HepG2 (cell line): ENCODE measurements at regions not wholly inside any gene's neighbourhood (a gene's known extent, or its start where the extent isn't known, plus 50 kb on each side); places are given as distances from the start of the nearest gene placed in this dataset.

Source experiments
- ATAC-seq: fragments of 200-7000 bp; cut with Tn5 transposase; 3 replicates; pipeline ENCODE4 v1.9.1; 2020; ENCODE audit warnings: mild to moderate bottlenecking, moderate library complexity
- BruUV-seq: library from RNA; stranded (reverse); fragments of 400-500 nt; replicated peaks from 2 replicates; lab custom pipeline; 2021; lab: Mats Ljungman, UMichigan
- CTCF ChIA-PET: fragments of 300-600 bp; formaldehyde crosslinking; extraction: SDS; loops from one replicate; lab custom pipeline; 2021; ENCODE audit warnings: low total read pairs, inconsistent platforms, low intra/inter-chr PET ratio; lab: Yijun Ruan, JAX
- POLR2A ChIA-PET: fragments of 350-600 bp; sonication (Branson Sonifier 250); formaldehyde crosslinking; loops from one replicate; lab custom pipeline; 2020; ENCODE audit warnings: antibody characterized with exemption, inconsistent platforms; lab: Yijun Ruan, JAX
- DNase-seq: peaks from one replicate; pipeline ENCODE4 v3.0.0-alpha.2; 2015; ENCODE audit warnings: low spot score
- FAIRE-seq: peaks from 3 replicates; lab custom pipeline; 2011; peaks lifted over from hg19 to GRCh38; lab: Jason Lieb, UNC
- H2AFZ ChIP-seq: one replicate; pipeline ENCODE4 v1.6.1; 2011; ENCODE audit warnings: low read length, inconsistent platforms
- H3K27ac ChIP-seq: fragments of 300-600 bp; 3 replicates; pipeline ENCODE4 v1.8.0; 2011; ENCODE audit warnings: mixed run types, mild to moderate bottlenecking, mixed read lengths, low read length, inconsistent platforms; ENCODE audit not compliant: insufficient read depth; ENCODE audit errors: extremely low read length
- H3K27me3 ChIP-seq, 2 experiments: fragments of 200-600 bp in 1 of 2; 2 replicates in 1 of 2; 3 replicates in 1 of 2; pipeline versions ENCODE4 v1.6.0 to v1.8.0; 2011; ENCODE audit warnings: low read length in 2 of 2, mild to moderate bottlenecking in 2 of 2, moderate library complexity in 2 of 2, inconsistent platforms in 1 of 2; ENCODE audit not compliant: insufficient read depth in 2 of 2, control insufficient read depth in 1 of 2
- H3K36me3 ChIP-seq, 2 experiments: fragments of 200-600 bp in 1 of 2; replicated peaks in 1 of 2; 2 replicates in 1 of 2; 3 replicates in 1 of 2; pipeline versions ENCODE4 v1.5.1 to v1.8.0; 2011; ENCODE audit warnings: low read length in 2 of 2, inconsistent platforms in 1 of 2; ENCODE audit not compliant: insufficient read depth in 2 of 2, control insufficient read depth in 1 of 2
- H3K4me1 ChIP-seq: 2 replicates; pipeline ENCODE4 v1.5.1; 2012; ENCODE audit warnings: low read length, inconsistent platforms; ENCODE audit not compliant: insufficient read depth
- H3K4me2 ChIP-seq: 2 replicates; pipeline ENCODE4 v1.6.0; 2011; ENCODE audit warnings: low read depth, low read length, inconsistent platforms
- H3K4me3 ChIP-seq, 3 experiments: fragments of 200-600 bp in 1 of 3; sonication (generic), shearing (Covaris generic) in 1 of 3; replicated peaks in 1 of 3; 2 replicates each; pipeline ENCODE4 v1.5.1; 2011 to 2016; ENCODE audit warnings: low read length in 3 of 3, inconsistent platforms in 2 of 3, low read depth in 2 of 3, mild to moderate bottlenecking in 2 of 3, control low read depth in 1 of 3, mixed read lengths in 1 of 3; ENCODE audit not compliant: insufficient read depth in 1 of 3
- H3K79me2 ChIP-seq: one replicate; pipeline ENCODE4 v1.6.1; 2011; ENCODE audit warnings: low read length, inconsistent platforms; ENCODE audit not compliant: insufficient read depth
- H3K9ac ChIP-seq: 2 replicates; pipeline ENCODE4 v1.6.0; 2011; ENCODE audit warnings: mild to moderate bottlenecking, low read depth, low read length, inconsistent platforms; ENCODE audit not compliant: insufficient read depth
- H3K9me3 ChIP-seq: 2 replicates; pipeline ENCODE4 v1.5.1; 2012; ENCODE audit warnings: mild to moderate bottlenecking, low read length
- H4K20me1 ChIP-seq: 2 replicates; pipeline ENCODE4 v1.6.0; 2011; ENCODE audit warnings: inconsistent platforms, mild to moderate bottlenecking, low read length, moderate library complexity; ENCODE audit not compliant: insufficient read depth
- CHD2 ChIP-seq: IDR thresholded peaks from 2 replicates; pipeline ENCODE4 v1.6.1; 2011; ENCODE audit warnings: low read depth, low read length, improper control_type of control experiment
- GTF3A ChIP-seq: sonication (generic); formaldehyde crosslinking; conservative IDR thresholded peaks from 2 replicates; pipeline ENCODE4 v1.4.0; 2020; ENCODE audit warnings: mild to moderate bottlenecking, missing genetic modification reagents
- HNRNPLL ChIP-seq: fragments of 200-400 bp; formaldehyde crosslinking; IDR thresholded peaks from 2 replicates; pipeline ENCODE4 v1.6.1; 2017; ENCODE audit warnings: mild to moderate bottlenecking, low read depth, low read length; ENCODE audit not compliant: poor library complexity, severe bottlenecking
- PHF20 ChIP-seq: sonication (generic); formaldehyde crosslinking; IDR thresholded peaks from 2 replicates; pipeline ENCODE4 v1.5.0; 2020; ENCODE audit warnings: mild to moderate bottlenecking, missing genetic modification reagents
- PITX1 ChIP-seq: sonication (generic); formaldehyde crosslinking; IDR thresholded peaks from 2 replicates; pipeline ENCODE4 v1.5.1; 2020; ENCODE audit warnings: mild to moderate bottlenecking, missing genetic modification reagents
- PPARG ChIP-seq: conservative IDR thresholded peaks from 2 replicates; pipeline ENCODE4 v1.6.1; 2016; ENCODE audit warnings: missing biosample characterization, missing genetic modification reagents
- SATB2 ChIP-seq: sonication (generic); formaldehyde crosslinking; IDR thresholded peaks from 2 replicates; pipeline ENCODE4 v1.5.0; 2020; ENCODE audit warnings: missing genetic modification reagents
- TBP ChIP-seq: sonication (generic); formaldehyde crosslinking; IDR thresholded peaks from 2 replicates; pipeline ENCODE4 v1.5.0; 2020; ENCODE audit warnings: missing genetic modification reagents
- YEATS4 ChIP-seq: sonication (generic); formaldehyde crosslinking; IDR thresholded peaks from 2 replicates; pipeline ENCODE4 v1.4.0; 2020; ENCODE audit warnings: missing genetic modification reagents, borderline replicate concordance
- WGBS: methylation state at CpG from one replicate; pipeline ENCODE4 v1.1.6; 2017; ENCODE audit warnings: low lambda C conversion rate; 5-methylcytosine and 5-hydroxymethylcytosine counted together
- in situ Hi-C: cut with HindIII; loops from 2 replicates; pipeline ENCODE4 v1.10.0; 2017; ENCODE audit warnings: low pct_unique_long_range_greater_than_20kb; ENCODE audit not compliant: extremely low pct_ligation_motif_present
- intact Hi-C: fragments of 100-400 bp; cut with micrococcal nuclease; formaldehyde crosslinking; loops from one replicate; pipeline ENCODE4 v1.10.0; 2022; ENCODE audit not compliant: unreplicated experiment
- TF ChIP-seq, protein P1 (sequence below): sonication (generic); formaldehyde crosslinking; IDR thresholded peaks from 2 replicates; pipeline ENCODE4 v1.9.0; 2021; ENCODE audit warnings: missing genetic modification reagents, borderline replicate concordance
- TF ChIP-seq, protein P2 (sequence below): sonication (generic); formaldehyde crosslinking; IDR thresholded peaks from 2 replicates; pipeline ENCODE4 v1.5.1; 2020; ENCODE audit warnings: mild to moderate bottlenecking, moderate library complexity, missing genetic modification reagents
- TF ChIP-seq, protein P3 (sequence below): sonication (generic); formaldehyde crosslinking; IDR thresholded peaks from 2 replicates; pipeline ENCODE4 v1.4.0; 2020; ENCODE audit warnings: missing genetic modification reagents, borderline replicate concordance
- TF ChIP-seq, protein P4 (sequence below): sonication (generic); formaldehyde crosslinking; IDR thresholded peaks from 2 replicates; pipeline ENCODE4 v1.5.0; 2020; ENCODE audit warnings: missing genetic modification reagents
- TF ChIP-seq, protein P5 (sequence below): sonication (generic); formaldehyde crosslinking; IDR thresholded peaks from 2 replicates; pipeline ENCODE4 v1.5.1; 2020; ENCODE audit warnings: missing genetic modification reagents, mild to moderate bottlenecking, borderline replicate concordance

DNA sequence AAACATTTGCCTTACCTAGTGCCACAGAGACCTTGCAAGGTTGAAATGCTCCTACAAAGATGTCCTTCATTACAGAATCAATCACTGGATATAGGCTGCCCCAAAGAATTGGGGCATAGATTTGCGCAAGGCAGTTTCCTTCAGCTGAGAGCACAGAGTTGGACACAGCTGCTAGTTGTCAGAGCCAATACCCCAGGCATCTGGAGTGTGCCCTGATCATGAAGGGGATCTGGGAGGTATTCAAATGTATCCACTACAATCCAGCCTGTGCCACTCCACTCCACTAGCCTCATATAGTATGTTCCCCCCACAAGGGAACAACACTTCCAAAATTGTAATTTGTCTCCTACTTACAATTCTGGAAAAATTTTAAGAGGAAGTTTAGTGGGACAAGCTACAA is 62.3 kb upstream of the ITPRID2 start:
- in situ Hi-C loops (no loop called here), intact Hi-C loops (no loop called here)
- H3K27ac ChIP-seq = no peak overlapping the region
- TF ChIP-seq CHD2 (no peak), TBP (no peak), PPARG (no peak), SATB2 (CRISPR knock-in tag) (no peak), HNRNPLL (no peak), PITX1 (CRISPR knock-in tag) (no peak), YEATS4 (CRISPR knock-in tag) (no peak), PHF20 (no peak), GTF3A (CRISPR knock-in tag) (no peak)
- TF ChIP-seq, protein P1, sequence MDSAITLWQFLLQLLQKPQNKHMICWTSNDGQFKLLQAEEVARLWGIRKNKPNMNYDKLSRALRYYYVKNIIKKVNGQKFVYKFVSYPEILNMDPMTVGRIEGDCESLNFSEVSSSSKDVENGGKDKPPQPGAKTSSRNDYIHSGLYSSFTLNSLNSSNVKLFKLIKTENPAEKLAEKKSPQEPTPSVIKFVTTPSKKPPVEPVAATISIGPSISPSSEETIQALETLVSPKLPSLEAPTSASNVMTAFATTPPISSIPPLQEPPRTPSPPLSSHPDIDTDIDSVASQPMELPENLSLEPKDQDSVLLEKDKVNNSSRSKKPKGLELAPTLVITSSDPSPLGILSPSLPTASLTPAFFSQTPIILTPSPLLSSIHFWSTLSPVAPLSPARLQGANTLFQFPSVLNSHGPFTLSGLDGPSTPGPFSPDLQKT (CRISPR knock-in tag) = no peak
- TF ChIP-seq, protein P2, sequence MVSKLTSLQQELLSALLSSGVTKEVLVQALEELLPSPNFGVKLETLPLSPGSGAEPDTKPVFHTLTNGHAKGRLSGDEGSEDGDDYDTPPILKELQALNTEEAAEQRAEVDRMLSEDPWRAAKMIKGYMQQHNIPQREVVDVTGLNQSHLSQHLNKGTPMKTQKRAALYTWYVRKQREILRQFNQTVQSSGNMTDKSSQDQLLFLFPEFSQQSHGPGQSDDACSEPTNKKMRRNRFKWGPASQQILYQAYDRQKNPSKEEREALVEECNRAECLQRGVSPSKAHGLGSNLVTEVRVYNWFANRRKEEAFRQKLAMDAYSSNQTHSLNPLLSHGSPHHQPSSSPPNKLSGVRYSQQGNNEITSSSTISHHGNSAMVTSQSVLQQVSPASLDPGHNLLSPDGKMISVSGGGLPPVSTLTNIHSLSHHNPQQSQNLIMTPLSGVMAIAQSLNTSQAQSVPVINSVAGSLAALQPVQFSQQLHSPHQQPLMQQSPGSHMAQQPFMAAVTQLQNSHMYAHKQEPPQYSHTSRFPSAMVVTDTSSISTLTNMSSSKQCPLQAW (CRISPR knock-in tag) = no peak
- TF ChIP-seq, protein P3, sequence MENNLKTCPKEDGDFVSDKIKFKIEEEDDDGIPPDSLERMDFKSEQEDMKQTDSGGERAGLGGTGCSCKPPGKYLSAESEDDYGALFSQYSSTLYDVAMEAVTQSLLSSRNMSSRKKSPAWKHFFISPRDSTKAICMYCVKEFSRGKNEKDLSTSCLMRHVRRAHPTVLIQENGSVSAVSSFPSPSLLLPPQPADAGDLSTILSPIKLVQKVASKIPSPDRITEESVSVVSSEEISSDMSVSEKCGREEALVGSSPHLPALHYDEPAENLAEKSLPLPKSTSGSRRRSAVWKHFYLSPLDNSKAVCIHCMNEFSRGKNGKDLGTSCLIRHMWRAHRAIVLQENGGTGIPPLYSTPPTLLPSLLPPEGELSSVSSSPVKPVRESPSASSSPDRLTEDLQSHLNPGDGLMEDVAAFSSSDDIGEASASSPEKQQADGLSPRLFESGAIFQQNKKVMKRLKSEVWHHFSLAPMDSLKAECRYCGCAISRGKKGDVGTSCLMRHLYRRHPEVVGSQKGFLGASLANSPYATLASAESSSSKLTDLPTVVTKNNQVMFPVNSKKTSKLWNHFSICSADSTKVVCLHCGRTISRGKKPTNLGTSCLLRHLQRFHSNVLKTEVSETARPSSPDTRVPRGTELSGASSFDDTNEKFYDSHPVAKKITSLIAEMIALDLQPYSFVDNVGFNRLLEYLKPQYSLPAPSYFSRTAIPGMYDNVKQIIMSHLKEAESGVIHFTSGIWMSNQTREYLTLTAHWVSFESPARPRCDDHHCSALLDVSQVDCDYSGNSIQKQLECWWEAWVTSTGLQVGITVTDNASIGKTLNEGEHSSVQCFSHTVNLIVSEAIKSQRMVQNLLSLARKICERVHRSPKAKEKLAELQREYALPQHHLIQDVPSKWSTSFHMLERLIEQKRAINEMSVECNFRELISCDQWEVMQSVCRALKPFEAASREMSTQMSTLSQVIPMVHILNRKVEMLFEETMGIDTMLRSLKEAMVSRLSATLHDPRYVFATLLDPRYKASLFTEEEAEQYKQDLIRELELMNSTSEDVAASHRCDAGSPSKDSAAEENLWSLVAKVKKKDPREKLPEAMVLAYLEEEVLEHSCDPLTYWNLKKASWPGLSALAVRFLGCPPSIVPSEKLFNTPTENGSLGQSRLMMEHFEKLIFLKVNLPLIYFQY (CRISPR knock-in tag) = no peak
- TF ChIP-seq, protein P4, sequence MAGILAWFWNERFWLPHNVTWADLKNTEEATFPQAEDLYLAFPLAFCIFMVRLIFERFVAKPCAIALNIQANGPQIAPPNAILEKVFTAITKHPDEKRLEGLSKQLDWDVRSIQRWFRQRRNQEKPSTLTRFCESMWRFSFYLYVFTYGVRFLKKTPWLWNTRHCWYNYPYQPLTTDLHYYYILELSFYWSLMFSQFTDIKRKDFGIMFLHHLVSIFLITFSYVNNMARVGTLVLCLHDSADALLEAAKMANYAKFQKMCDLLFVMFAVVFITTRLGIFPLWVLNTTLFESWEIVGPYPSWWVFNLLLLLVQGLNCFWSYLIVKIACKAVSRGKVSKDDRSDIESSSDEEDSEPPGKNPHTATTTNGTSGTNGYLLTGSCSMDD (CRISPR knock-in tag) = no peak
- TF ChIP-seq, protein P5, sequence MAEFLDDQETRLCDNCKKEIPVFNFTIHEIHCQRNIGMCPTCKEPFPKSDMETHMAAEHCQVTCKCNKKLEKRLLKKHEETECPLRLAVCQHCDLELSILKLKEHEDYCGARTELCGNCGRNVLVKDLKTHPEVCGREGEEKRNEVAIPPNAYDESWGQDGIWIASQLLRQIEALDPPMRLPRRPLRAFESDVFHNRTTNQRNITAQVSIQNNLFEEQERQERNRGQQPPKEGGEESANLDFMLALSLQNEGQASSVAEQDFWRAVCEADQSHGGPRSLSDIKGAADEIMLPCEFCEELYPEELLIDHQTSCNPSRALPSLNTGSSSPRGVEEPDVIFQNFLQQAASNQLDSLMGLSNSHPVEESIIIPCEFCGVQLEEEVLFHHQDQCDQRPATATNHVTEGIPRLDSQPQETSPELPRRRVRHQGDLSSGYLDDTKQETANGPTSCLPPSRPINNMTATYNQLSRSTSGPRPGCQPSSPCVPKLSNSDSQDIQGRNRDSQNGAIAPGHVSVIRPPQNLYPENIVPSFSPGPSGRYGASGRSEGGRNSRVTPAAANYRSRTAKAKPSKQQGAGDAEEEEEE (CRISPR knock-in tag) = no peak
- CTCF ChIA-PET = no interaction called here
- no peak overlapping the region for H2AFZ ChIP-seq
- no peak for DNase-seq
- no peak overlapping the region for H3K4me2 ChIP-seq
- no peaks in the 10 kb centered on the region for H3K9me3 ChIP-seq
- 100% methylated on average over 1 of the region's 1 CpG for WGBS
- H3K9ac ChIP-seq = no peak overlapping the region
- no peaks in the 10 kb centered on the region for H3K36me3 ChIP-seq
- peaks cover 8% of the 10 kb centered on the region; the same call in 1 of the 2 replicates for H3K4me1 ChIP-seq
- H3K4me3 ChIP-seq = no peak overlapping the region
- no peaks in the 10 kb centered on the region for H4K20me1 ChIP-seq
- POLR2A ChIA-PET = no interaction called here
- no peaks in the 10 kb centered on the region for H3K27me3 ChIP-seq
- BruUV-seq = no TSS peak
- no peak for FAIRE-seq
- ATAC-seq = no peak
- no peaks in the 10 kb centered on the region for H3K79me2 ChIP-seq
